T-helper 9 cell (primary cell): ENCODE measurements at regions not wholly inside any gene's neighbourhood (a gene's known extent, or its start where the extent isn't known, plus 50 kb on each side); places are given as distances from the start of the nearest gene placed in this dataset.
A peak's percentile ranks its signal among the peaks of the same experiment; 100 is the strongest.
"Not testable (repeated sequence)": the region's sequence is repeated elsewhere in the genome, so short reads cannot be mapped to it uniquely, and the experiment has no call there.

Source experiments
- DNase-seq: peaks from one replicate; pipeline ENCODE4 v3.0.0-alpha.2; 2020

DNA sequence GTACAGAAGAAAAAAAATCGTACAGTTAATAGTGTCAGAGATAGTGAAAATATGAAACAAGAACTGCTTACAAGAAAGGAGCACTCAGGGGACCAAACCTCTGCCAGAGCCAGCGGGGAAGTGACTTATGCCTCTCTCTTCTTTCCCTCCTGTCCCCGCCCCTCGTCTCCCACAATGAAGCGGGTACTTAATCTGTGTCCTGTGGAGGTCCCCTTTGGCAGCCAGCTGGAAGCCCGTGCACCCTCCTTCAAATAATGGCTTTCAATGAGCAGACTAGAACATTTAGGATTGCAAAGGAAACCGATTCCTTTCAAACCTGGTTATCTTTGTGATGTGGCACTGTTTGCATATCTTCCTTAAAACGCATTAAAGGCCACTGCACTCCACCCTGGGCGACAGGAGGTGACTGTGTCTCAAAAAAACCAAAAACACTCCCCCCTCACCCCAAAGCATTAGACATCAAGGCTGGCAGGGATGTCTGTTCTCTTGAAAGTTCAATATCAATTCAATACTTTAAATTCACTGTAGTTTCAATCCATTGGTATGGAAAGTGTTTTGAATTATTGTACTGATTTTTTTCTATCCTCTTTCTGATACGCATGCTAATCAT lies 51.7 kb downstream of the PPIAL4C start:
- peak; percentile 21 for DNase-seq

DNA sequence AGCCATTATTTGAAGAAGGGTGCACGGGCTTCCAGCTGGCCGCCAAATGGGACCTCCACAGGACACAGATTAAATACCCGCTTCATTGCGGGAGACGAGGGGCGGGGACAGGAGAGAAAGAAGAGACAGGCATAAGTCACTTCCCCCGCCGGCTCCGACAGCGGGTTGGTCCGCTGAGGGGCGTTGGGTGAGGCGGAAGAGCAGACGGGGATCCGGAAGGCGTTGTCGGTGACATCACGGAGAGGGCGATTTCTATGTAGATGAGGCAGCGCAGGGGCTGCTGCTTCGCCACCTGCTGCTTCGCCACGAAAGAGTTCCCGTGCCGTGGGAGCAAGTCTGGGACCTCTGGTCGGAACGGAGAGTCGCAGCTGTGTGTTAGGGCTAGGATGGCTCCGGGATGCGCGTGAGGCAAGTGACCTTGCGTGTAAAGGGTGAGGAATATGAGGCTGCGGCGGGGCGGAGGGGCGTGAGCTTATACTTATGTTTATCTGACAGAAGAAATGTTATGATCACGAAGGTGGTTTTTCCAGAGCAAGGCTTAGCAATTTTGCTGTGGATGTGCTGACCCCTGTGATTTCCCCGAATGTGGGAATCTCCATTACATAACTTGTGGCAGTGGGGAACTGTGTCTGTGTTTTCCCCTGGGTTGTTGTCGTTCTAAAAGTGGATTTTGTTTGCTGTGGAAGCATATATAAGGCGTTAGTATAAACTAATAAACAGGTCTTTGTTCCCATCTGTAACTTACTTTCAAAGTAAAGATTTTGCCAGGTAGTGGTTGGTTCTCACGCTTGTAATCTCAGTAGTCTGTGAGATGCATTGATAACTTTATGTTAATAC lies 52.9 kb downstream of the PPIAL4C start:
- DNase-seq = peak; percentile 82

DNA sequence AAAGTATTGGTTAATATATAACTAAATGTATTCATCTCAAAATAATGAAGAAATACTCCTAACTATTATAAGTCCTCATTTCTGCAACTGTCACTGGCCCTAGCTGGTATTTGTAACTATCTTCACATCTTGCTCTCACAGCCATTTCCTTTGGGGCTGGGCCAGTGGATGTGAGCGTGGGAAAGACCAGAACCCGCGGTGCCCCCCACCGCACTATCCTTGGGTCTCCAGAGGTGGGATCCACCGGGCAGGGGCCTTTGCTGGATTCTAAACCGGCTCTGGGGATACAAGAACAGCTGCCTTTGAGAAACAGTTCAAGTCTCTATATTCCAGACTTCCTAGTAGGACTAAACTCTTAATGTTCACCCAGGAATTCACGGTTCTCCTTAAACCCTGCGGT lies 54.8 kb downstream of the PPIAL4C start:
- DNase-seq = not testable (repeated sequence)

DNA sequence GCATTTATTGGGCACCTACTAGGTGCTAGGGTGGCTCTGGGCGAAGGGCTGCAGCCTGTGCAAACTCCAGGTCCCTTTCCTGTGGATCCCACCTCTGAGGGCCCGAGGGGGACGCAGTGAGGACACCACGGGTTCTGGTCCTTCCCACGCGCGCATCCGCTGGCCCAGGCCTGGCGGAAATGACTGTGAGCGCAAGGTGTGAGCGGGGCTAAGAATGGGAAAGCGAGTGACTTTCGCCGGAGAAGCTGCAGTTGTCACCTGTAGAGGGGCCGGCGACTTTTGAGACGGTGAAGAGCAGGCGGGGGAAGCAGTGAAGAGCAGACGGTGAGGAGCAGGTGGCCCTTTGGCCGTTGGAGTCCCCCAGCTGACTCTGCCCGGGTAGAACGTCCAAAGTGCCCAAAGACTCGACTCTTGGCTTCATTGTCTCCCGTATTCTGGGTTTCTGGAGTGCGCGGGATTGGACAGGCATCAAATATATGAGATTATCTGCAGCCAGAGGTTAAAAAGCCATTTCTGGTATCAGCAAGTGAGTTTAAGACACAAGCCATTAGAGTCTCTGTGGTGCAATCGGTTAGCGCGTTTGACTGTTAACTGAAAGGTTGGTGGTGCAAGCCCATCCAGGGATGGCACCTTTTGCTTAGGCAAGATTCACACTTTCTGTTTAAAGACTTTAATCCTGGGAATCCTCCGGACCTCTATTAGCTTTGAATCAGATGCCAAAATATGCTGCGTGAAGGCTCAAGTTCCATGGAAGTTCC lies 55.4 kb downstream of the PPIAL4C start:
- not testable (repeated sequence) for DNase-seq

DNA sequence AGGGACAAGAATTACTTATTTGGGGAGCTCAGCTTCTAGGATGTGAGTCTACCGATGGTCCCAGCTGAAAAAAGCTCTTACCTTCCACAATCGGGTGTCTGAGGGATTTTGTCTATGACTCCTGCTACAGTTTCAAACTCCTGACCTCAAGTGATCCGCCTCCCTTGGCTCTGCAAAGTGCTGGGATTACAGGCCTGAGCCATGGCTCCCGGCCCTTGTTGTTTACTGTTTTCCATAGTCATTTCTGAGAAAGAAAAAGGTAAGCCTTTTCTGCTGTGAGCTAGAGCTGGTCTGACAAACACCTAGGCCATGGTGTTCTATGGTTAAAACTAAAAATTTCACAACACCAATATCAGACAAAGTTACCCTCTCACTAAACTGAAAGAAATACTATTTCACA lies 57.5 kb downstream of the PPIAL4C start:
- not testable (repeated sequence) for DNase-seq

DNA sequence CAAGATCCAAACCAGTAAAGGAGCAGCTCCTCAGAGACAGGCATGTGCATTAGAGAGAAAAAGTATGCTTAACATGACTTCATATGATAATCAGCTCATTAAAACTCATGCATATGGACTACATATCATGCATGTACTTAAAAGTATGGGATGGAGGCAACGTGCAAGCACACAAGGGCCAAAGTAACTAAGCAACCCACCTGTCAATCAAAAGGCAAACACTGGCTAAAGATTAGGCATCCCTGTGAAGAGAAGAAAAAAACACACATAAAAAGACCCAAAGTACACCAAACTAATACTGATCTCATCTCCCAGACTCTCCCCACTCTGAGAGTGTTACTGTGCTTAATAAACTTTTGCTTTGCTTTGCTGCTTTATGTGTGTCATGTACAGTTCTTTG lies 61.2 kb downstream of the PPIAL4C start:
- not testable (repeated sequence) for DNase-seq

DNA sequence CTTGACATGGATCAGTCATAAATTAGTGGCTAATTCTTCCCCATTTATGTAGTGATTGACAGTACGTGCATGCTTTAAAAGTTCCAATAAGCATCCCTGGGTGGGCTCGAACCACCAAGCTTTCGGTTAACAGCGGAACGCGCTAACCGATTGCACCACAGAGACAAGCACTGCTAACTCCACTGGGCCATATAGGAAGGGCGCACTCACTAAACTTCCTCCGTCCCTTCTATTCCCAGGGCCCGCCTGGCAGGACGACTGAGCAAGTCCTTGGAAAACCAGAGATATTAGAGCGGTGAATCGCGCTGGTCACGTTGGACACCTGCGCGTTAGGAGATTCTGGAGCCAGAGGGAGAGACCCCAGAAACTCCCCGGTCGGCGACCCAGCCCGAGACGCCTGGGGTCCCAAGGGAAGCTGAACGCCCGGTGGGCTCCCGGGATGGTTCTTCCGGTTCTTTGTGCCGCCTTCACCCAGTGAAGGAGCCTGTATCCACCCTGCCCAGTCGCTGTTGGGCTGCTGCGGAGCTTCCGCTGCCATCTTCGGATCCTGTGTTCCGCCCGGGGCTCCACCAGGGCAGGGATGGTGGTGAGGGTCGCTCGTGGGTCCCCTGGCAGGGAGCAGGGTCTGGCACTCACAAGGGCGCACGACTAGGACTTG lies 62.8 kb downstream of the PPIAL4C start:
- DNase-seq = not testable (repeated sequence)

DNA sequence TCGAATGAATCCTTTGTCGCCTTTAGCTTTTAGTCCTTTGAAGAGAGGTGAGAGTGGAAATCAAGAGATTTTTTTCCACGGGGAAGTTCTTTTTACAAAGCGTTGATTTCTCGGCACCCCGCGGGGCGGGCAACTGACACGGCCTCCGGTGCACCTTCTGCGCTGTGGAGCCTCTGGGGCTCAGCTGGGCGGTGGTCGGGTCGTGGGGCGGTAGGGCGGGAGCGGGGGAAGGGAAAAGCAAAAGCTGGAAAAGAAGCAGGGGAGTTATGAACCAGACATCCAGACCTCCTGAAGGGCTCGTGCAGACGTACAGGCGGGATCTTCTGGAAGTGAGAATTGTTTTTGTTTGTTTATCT lies 63.3 kb downstream of the PPIAL4C start:
- not testable (repeated sequence) for DNase-seq

DNA sequence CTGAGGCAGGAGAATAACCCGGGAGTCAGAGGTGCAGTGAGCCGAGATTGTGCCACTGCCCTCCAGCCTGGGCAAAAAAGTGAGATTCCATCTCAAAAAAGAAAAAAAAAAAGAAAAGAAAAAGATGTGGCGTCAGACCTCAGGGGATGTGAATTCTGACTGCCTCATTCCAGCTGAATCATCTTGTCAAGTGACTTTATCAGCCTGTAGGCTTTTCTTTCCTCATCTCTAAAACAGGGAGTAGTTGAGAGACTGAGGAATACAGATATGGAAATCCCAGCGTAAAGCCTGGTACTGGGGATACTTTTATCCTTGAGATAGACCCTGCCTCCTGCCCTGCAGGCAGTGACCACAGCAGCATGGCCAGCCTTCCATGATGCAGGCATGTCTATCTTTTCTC lies 74.1 kb downstream of the PPIAL4C start:
- DNase-seq = not testable (repeated sequence)

DNA sequence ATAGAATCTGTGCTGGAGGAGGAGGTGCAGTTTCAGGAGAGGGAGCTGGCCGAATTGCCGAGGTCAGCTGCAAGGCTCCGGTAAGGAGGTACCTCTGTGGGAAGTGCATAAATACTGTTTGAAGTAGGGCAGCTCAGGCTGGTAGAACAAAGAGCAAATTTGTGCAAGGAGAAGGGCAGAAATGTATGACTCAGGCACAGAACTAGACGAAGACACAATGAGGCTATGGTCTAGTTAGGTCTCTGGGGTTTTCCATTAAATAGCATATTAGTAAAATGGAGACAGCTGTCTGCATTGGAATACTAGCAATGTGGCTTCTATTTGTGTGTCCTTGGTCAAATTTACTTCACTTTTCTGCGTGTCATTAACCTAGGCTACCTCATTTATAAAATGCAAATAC lies 74.5 kb downstream of the PPIAL4C start:
- DNase-seq = not testable (repeated sequence)

DNA sequence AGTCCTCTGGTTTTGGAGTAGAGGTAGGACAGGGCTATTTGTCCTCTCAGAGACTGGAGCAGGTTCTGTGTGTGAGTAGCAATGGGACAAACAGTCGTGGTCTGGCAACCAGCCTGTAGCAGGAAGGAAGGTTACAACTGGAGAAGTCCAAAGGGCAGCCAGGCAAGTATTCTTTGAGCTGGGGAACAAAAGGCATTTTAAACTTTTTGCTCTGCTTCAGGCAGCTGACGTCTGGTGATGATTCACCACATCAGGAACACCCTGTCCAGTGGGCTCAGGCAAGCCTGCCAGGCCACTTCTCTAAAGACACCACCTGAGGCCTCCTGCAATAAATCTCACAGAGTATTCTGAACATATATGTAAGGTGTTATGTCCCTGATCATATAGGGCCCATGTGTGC lies 81.0 kb downstream of the PPIAL4C start:
- DNase-seq = not testable (repeated sequence)

DNA sequence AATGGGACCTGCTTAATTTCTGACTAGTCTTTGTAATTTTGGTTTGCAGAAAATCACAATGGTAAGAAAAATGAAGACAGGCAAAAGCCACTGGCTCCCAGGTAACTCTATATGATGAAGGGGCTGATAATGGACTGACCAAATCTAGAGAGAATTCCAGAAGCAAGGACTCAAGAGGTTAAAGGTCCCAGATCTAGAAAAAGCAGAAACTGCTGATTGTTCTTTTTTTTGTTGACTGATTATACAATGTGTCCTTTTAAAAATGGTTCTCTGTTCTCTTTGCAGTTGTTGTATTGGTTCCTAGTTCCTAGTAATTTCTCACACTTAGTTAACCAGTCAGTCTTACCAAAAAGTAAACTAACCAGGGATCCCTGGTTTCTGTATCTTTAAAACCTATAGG lies 81.4 kb downstream of the PPIAL4C start:
- not testable (repeated sequence) for DNase-seq

DNA sequence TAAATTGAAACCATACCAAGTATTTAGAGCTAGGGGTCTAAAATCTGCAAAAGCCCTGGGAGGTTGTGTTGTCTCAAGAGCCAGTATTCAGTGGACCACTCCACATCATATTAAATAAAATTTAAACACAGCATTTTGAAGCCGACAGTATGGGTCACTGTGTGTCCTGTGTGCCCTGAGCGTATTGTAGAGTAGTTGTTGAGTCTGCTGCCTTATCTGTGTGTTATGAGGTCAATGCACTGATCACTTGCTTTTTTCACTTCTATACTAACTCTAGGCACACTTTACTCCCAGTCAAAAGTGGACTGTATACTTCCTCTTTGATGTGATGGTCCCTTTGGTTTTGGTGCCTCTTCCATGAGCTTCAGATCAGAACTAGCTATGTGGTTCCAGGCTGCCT lies 81.9 kb downstream of the PPIAL4C start:
- not testable (repeated sequence) for DNase-seq

DNA sequence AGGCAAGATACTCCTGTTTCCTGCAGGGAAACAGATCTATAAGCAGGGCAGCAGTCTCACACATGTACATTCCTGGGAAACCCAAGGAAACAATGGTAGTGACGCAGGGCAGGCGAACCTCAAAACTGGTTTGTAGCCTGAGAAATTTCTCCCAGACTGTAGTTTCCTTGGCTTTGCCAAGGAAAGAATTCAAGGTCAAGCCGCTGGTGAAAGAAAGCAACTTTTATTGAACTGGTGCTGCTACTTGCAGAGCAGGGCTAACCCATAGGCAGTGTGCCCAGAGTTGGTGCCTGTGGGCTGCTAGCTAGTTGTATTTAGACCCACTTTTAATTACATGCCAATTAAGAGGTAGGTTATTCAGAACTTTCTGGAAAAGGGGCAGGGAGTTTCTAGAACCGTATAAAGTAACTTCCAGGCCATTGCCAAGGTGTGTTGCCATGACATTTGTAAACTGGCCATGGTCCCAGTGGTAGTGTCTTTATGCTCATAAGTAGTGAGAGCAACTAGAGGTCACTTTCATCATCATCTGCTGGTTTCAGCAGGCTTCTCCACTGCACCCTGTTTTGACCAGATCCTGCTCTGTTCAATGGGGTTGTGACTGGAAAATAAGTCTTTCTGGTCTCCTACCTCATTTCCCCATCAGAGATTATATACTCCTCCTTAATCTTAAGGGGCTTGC lies 89.7 kb downstream of the PPIAL4C start:
- DNase-seq = not testable (repeated sequence)

DNA sequence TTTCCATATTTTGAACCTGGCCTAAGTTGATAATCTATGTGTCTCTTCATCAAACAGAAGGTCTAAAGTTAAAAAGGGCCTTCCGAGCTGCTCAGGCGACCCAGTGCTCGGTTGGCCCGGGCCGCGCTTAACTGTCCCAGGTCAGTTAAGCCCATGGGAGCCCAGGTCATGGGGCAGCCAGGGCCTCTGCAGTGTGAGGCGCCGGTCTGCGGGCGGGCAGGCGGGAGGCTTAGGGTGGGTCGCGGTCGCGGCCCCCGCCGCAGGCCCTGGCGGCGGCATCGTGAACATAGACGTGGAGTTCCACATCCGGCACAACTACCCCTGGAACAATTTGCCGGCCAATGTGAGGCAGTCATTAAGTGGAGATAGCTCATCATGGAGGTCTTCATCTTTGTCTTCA lies 91.3 kb downstream of the PPIAL4C start:
- DNase-seq = not testable (repeated sequence)

DNA sequence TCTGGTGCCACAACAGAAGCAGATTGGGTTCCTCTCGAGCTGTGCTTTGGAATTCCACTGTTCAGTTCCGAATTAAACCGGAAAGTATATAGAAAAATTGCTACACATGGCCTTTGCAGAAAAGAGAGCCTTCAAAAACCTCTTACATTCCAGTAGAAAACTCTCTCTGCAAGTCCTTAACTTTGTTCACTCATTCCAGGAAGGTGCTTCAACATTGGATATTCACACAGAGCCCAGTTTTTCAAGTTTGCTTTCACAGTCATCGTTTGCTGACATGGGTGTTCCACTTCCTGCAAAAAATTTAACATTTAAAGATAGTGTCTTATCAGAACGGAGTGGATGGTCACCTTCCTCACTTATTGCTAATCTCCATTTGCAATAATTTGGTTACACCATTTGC lies 93.7 kb downstream of the PPIAL4C start:
- DNase-seq = not testable (repeated sequence)

DNA sequence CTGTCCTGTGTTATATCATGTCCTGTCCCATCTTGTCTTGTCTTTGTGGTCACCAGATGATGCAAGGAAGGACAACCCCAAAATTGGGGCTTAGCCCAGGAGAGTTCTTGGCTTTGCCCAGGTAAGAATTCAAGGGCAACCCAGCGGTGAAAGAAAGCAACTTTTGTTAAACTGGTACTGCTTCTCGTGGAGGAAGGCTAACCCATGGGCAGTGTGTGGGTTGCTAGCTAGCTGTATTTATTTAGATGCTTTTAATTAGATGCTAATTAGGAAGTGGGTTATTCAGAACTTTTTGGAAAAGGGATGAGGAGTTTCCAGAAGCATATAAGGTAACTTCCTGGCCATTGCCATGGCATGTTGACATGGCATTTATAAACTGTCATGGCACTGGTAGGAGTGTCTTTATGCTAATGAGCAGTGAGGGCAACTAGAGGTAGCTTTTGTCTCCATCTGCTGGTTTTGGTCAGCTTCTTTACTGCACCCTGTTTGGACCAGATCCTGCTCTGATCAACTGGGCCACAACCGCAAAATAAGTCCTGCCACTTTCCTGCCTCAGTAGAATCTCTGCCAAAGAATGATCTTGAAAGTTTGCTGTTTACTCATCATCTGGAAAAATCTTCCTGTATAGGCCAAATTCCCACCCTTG lies 95.8 kb upstream of the FCGR1A start:
- not testable (repeated sequence) for DNase-seq

DNA sequence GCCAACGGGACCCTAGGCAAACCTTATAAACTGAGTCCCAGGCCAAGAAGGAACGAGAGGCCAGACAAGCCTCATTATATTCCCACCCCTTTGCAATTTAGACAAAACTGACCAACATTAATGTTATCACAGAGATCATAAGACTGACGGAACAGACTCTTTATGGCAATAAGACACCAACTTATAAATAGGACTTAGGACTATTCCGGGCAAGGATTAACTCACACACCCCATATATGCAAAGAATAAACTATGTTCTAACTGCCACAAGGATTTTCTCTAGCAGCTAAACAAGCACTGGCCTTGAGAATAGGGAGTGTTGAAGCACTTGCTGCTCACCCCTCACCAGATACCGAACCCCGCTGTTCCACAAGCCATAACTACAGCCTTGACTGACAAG lies 91.1 kb upstream of the FCGR1A start:
- not testable (repeated sequence) for DNase-seq

DNA sequence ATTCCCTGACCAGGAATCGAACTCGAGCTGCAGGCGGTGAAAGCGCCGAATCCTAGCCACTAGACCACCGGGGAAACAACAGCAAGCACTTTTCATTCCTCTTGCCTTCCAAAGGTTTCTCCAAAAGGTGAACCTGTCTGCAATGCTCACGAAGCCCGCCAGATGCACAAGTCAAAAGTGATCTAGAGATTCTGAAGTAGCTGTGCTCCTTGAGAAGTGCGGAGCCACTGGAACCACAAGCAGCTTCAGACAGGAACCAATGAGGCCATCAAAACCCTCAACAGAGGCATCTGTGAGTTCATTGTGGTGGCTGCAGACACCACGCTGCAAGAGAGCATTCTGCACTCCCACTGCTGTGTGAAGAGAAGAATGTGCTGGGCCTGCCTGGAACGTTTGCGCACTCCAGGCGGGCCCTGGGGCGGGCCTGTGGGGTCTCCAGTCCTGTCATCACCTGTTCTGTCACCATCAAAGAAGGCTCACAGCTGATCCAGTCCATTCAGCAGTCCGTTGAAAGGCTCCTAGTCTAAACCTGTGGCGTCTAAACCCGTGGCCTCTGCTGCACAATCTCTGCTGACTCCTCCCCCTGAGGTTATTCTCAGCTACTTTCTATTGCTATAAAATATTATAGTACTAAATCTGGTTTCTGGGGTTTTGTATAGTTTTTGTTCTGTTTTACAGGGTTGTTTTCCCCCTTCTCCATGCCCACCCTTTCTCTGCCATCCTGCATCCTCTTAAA lies 89.5 kb upstream of the FCGR1A start:
- DNase-seq = peak; percentile 0

DNA sequence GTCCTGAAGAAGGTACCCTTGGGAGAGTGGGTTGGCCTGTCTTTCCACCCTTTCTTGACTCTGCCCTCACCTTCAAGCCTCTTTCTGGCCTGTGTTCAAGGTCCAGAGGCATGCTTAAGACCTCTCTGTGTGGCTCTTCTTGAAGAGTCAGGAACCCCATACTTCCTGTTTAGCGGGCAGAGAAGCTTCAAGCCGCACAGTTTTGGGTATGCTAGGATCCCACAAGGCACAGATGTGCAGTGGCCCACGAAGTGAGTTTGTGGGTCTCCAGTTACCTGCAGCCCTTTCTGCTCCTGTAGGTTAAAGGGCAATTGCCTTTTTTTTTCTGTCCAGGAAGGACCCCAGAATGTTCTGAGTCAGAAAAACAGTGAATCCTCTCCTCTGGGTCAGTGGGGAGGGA lies 87.4 kb upstream of the FCGR1A start:
- not testable (repeated sequence) for DNase-seq

DNA sequence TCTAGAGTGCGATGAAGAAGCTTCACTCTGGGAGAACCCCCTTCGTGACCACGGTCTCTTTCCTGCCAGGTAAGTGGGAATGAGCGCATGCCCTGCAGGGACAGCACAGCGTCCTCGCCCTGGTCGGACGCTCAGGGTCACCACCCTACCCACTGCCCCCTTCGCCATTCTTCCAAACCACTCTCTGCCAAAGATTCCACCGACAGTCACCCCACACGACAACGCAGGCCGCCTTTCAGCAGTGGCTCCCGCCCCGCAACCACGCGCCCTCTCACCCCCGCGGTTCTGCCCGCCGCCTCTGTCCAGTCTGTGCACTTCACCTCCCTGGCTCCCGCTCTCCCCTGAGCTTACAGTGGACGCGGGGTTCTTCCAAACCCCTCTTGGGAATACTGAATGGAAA lies 82.3 kb upstream of the FCGR1A start:
- DNase-seq = not testable (repeated sequence)
